ENCODE measurements at regions not wholly inside any gene's neighbourhood (a gene's known extent, or its start where the extent isn't known, plus 50 kb on each side); places are given as distances from the start of the nearest gene placed in this dataset.

GRCh38 chr10:124236136-124236535, 142.7 kb upstream of the CHST15 start:
- TF ChIP-seq POLR2A (IDR thresholded peaks at IDR 0.05), result no peak
- TF ChIP-seq, protein P1, sequence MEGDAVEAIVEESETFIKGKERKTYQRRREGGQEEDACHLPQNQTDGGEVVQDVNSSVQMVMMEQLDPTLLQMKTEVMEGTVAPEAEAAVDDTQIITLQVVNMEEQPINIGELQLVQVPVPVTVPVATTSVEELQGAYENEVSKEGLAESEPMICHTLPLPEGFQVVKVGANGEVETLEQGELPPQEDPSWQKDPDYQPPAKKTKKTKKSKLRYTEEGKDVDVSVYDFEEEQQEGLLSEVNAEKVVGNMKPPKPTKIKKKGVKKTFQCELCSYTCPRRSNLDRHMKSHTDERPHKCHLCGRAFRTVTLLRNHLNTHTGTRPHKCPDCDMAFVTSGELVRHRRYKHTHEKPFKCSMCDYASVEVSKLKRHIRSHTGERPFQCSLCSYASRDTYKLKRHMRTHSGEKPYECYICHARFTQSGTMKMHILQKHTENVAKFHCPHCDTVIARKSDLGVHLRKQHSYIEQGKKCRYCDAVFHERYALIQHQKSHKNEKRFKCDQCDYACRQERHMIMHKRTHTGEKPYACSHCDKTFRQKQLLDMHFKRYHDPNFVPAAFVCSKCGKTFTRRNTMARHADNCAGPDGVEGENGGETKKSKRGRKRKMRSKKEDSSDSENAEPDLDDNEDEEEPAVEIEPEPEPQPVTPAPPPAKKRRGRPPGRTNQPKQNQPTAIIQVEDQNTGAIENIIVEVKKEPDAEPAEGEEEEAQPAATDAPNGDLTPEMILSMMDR (IDR thresholded peaks at IDR 0.05), result no peak
- TF ChIP-seq EP300 (IDR thresholded peaks at IDR 0.05), result no peak

Measured in suprapubic skin (tissue), 3 donors.